IMR-90 (cell line): ENCODE measurements at regions not wholly inside any gene's neighbourhood (a gene's known extent, or its start where the extent isn't known, plus 50 kb on each side); places are given as distances from the start of the nearest gene placed in this dataset.
"Not testable (repeated sequence)": the region's sequence is repeated elsewhere in the genome, so short reads cannot be mapped to it uniquely, and the experiment has no call there.

Source experiments
- ATAC-seq: fragments of 200-7000 bp; cut with Tn5 transposase; 2 replicates; pipeline ENCODE4 v1.9.1; 2020; ENCODE audit warnings: low read depth, mild to moderate bottlenecking, moderate library complexity
- BruUV-seq: library from RNA; stranded (reverse); fragments of 400-500 nt; replicated peaks from 2 replicates; lab custom pipeline; 2021; lab: Mats Ljungman, UMichigan
- CTCF ChIA-PET: fragments of 300-600 bp; formaldehyde crosslinking; extraction: SDS; loops from one replicate; lab custom pipeline; 2021; ENCODE audit warnings: antibody characterized with exemption; lab: Yijun Ruan, JAX
- POLR2A ChIA-PET: fragments of 300-600 bp; sonication (Branson Sonifier 250); formaldehyde crosslinking; loops from one replicate; lab custom pipeline; 2022; ENCODE audit warnings: antibody characterized with exemption; ENCODE audit not compliant: unreplicated experiment; lab: Charles Lee
- DNase-seq: peaks from one replicate; pipeline ENCODE4 v3.0.0; 2013
- H2AFZ ChIP-seq: replicated peaks from 2 replicates; pipeline ENCODE3; 2013; ENCODE audit warnings: low read length, mild to moderate bottlenecking; ENCODE audit not compliant: poor library complexity
- H2AK5ac ChIP-seq: 2 replicates; pipeline ENCODE4 v1.6.1; 2013; ENCODE audit warnings: low read depth, low read length, inconsistent platforms
- H2AK9ac ChIP-seq: replicated peaks from 2 replicates; pipeline ENCODE3; 2013; ENCODE audit warnings: mild to moderate bottlenecking, low read depth, low read length, moderate library complexity; ENCODE audit not compliant: poor library complexity
- H2BK120ac ChIP-seq: 2 replicates; pipeline ENCODE4 v1.6.1; 2013; ENCODE audit warnings: low read depth, low read length, inconsistent platforms
- H2BK15ac ChIP-seq: 3 replicates; pipeline ENCODE4 v1.6.1; 2013; ENCODE audit warnings: low read depth, low read length, inconsistent platforms
- H2BK20ac ChIP-seq: 2 replicates; pipeline ENCODE4 v1.6.1; 2013; ENCODE audit warnings: low read depth, mild to moderate bottlenecking, inconsistent platforms, low read length, moderate library complexity
- H2BK5ac ChIP-seq: 2 replicates; pipeline ENCODE4 v1.6.1; 2013; ENCODE audit warnings: mild to moderate bottlenecking, low read depth, low read length, inconsistent platforms; ENCODE audit not compliant: poor library complexity, severe bottlenecking
- H3K14ac ChIP-seq: replicated peaks from 2 replicates; pipeline ENCODE4 v1.6.1; 2013; ENCODE audit warnings: low read depth, low read length, inconsistent platforms
- H3K18ac ChIP-seq: 2 replicates; pipeline ENCODE4 v1.6.1; 2013; ENCODE audit warnings: low read depth, low read length, control low read depth
- H3K23ac ChIP-seq: 2 replicates; pipeline ENCODE4 v1.6.1; 2013; ENCODE audit warnings: low read depth, low read length, inconsistent platforms
- H3K27ac ChIP-seq: 2 replicates; pipeline ENCODE4 v1.5.1; 2013; ENCODE audit warnings: mild to moderate bottlenecking, control low read depth, low read length; ENCODE audit not compliant: insufficient read depth
- H3K27me3 ChIP-seq: 2 replicates; pipeline ENCODE4 v1.6.1; 2013; ENCODE audit warnings: low read length; ENCODE audit not compliant: control insufficient read depth, insufficient read depth
- H3K36me3 ChIP-seq: 2 replicates; pipeline ENCODE4 v1.6.1; 2013; ENCODE audit warnings: low read length, mixed read lengths; ENCODE audit not compliant: control insufficient read depth, insufficient read depth
- H3K4ac ChIP-seq: 2 replicates; pipeline ENCODE4 v1.6.1; 2013; ENCODE audit warnings: low read depth, low read length, inconsistent platforms
- H3K4me1 ChIP-seq: 2 replicates; pipeline ENCODE4 v1.6.1; 2013; ENCODE audit warnings: low read length, mixed read lengths; ENCODE audit not compliant: control insufficient read depth, insufficient read depth
- H3K4me2 ChIP-seq: 2 replicates; pipeline ENCODE4 v1.6.1; 2013; ENCODE audit warnings: low read depth, mild to moderate bottlenecking, control low read depth, low read length, moderate library complexity
- H3K4me3 ChIP-seq: 2 replicates; pipeline ENCODE4 v1.5.1; 2013; ENCODE audit warnings: low read depth, mild to moderate bottlenecking, control low read depth, low read length, moderate library complexity; ENCODE audit not compliant: insufficient read depth
- H3K56ac ChIP-seq: 2 replicates; pipeline ENCODE4 v1.6.1; 2013; ENCODE audit warnings: low read length, inconsistent platforms; ENCODE audit not compliant: insufficient read depth; ENCODE audit errors: extremely low read depth
- H3K79me1 ChIP-seq, 2 experiments: 2 replicates each; pipeline ENCODE4 v1.6.1; 2013; ENCODE audit warnings: low read length in 2 of 2, inconsistent platforms in 1 of 2, low read depth in 1 of 2
- H3K9ac ChIP-seq: 2 replicates; pipeline ENCODE4 v1.6.1; 2013; ENCODE audit warnings: low read depth, low read length, control low read depth
- H3K9me1 ChIP-seq: 2 replicates; pipeline ENCODE4 v1.6.1; 2013; ENCODE audit warnings: low read length, inconsistent platforms; ENCODE audit not compliant: insufficient read depth
- H3K9me3 ChIP-seq: 2 replicates; pipeline ENCODE4 v1.6.1; 2013; ENCODE audit warnings: low read length; ENCODE audit not compliant: control insufficient read depth, insufficient read depth
- H4K20me1 ChIP-seq: 2 replicates; pipeline ENCODE4 v1.6.1; 2013; ENCODE audit warnings: low read length, inconsistent platforms; ENCODE audit not compliant: insufficient read depth
- H4K5ac ChIP-seq: 2 replicates; pipeline ENCODE4 v1.6.1; 2013; ENCODE audit warnings: mild to moderate bottlenecking, low read depth, low read length, control low read depth
- H4K8ac ChIP-seq, 2 experiments: 2 replicates each; pipeline ENCODE4 v1.6.1; 2013; ENCODE audit warnings: low read depth in 2 of 2, low read length in 2 of 2, control low read depth in 1 of 2, inconsistent platforms in 1 of 2
- H4K91ac ChIP-seq: 2 replicates; pipeline ENCODE4 v1.6.1; 2013; ENCODE audit warnings: low read depth, low read length, inconsistent platforms; ENCODE audit not compliant: insufficient read depth
- MAFK ChIP-seq: IDR thresholded peaks from 2 replicates; pipeline ENCODE4 v1.6.1; 2012; ENCODE audit warnings: low read depth, low read length, improper control_type of control experiment
- WGBS, 2 experiments: methylation state at CpG; one replicate each; pipeline versions ENCODE4 v1.1.5 to v1.1.7; 2013; ENCODE audit warnings: missing lambda C conversion rate in 2 of 2; ENCODE audit not compliant: insufficient read length in 1 of 2; ENCODE audit errors: extremely low coverage in 2 of 2; 5-methylcytosine and 5-hydroxymethylcytosine counted together
- dilution Hi-C: fragments of 300-500 bp; cut with HindIII; formaldehyde crosslinking; loops from one replicate; pipeline ENCODE4 v1.14.3; 2018; ENCODE audit warnings: low sequenced_read_pairs; ENCODE audit not compliant: unreplicated experiment
- in situ Hi-C: fragments of 300-500 bp; cut with MboI; formaldehyde crosslinking; loops from 3 replicates; pipeline ENCODE4 v1.14.3; 2019; ENCODE audit warnings: low sequenced_read_pairs, inconsistent platforms, mixed read lengths
- intact Hi-C: fragments of 100-400 bp; cut with micrococcal nuclease; formaldehyde crosslinking; loops from 2 replicates; pipeline ENCODE4 v1.10.0; 2022

DNA sequence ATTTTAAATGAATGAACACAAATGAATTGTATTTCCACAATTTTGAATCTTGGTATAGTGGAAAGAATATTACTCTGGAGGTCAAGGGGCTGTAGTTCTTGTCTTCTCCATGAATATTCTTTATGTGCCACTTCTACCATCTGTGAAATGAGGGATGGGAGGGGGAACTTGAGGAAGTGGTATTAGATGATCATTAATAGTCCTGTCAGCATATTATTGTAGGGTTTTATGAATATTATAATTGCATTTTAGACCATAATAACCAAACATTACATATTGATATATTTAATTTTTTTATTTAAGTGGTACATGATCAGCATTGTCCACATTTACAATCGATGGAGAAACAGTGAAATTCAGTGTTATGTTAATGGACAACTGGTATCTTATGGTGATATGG lies 205.8 kb downstream of the CCDC74A start:
- H3K36me3 ChIP-seq, BruUV-seq, H2BK5ac ChIP-seq, in situ Hi-C loops, H2BK120ac ChIP-seq, DNase-seq, ATAC-seq, H2BK20ac ChIP-seq, H3K56ac ChIP-seq, intact Hi-C loops, H4K5ac ChIP-seq, H3K27me3 ChIP-seq, H3K4me1 ChIP-seq, H3K79me1 ChIP-seq, H3K4me3 ChIP-seq, H3K9me1 ChIP-seq, H4K91ac ChIP-seq, H2AK9ac ChIP-seq, H4K20me1 ChIP-seq, H2BK15ac ChIP-seq, H3K18ac ChIP-seq, dilution Hi-C loops, H3K23ac ChIP-seq, H3K9me3 ChIP-seq, H3K14ac ChIP-seq, H3K4ac ChIP-seq, H4K8ac ChIP-seq, POLR2A ChIA-PET, CTCF ChIA-PET, H3K27ac ChIP-seq, H2AFZ ChIP-seq, H2AK5ac ChIP-seq, H3K4me2 ChIP-seq, H3K9ac ChIP-seq: not testable (repeated sequence)
- TF ChIP-seq MAFK = peak; percentile 55
- WGBS, 2 experiments = no CpG with 5 or more reads among the region's 1 CpG

DNA sequence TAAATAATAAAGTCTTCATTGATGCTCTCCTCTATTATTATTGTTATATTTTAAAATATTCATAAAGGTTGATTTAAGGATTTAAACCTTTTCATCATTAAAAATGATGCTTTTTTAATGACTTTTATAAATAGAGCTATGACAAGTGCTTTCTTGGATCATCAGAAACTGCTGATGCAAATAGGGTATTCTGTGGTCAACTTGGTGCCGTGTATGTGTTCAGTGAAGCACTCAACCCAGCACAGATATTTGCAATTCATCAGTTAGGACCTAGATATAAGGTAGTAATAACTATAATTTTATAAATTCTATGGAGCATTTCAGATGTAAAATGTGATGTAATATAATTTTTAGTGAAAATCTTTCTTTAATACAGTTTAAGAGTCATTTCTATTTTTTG lies 208.7 kb downstream of the CCDC74A start:
- H4K20me1 ChIP-seq, H4K91ac ChIP-seq, H2AK5ac ChIP-seq, H3K9me1 ChIP-seq, H2BK120ac ChIP-seq, ATAC-seq, H3K18ac ChIP-seq, in situ Hi-C loops, H2AFZ ChIP-seq, H2BK20ac ChIP-seq, H3K27ac ChIP-seq, H3K9me3 ChIP-seq, dilution Hi-C loops, H4K8ac ChIP-seq, H3K4me1 ChIP-seq, DNase-seq, H3K4me3 ChIP-seq, H4K5ac ChIP-seq, H2BK5ac ChIP-seq, H2AK9ac ChIP-seq, H2BK15ac ChIP-seq, H3K4ac ChIP-seq, CTCF ChIA-PET, intact Hi-C loops, H3K23ac ChIP-seq, H3K27me3 ChIP-seq, BruUV-seq, H3K4me2 ChIP-seq, POLR2A ChIA-PET, H3K79me1 ChIP-seq, H3K9ac ChIP-seq, H3K36me3 ChIP-seq, H3K14ac ChIP-seq, H3K56ac ChIP-seq: not testable (repeated sequence)
- WGBS, 2 experiments = no CpG with 5 or more reads among the region's 1 CpG
